Karpas-422 (cell line): ENCODE measurements at regions not wholly inside any gene's neighbourhood (a gene's known extent, or its start where the extent isn't known, plus 50 kb on each side); places are given as distances from the start of the nearest gene placed in this dataset.
A peak's percentile ranks its signal among the peaks of the same experiment; 100 is the strongest.

Experiments used
- DNase-seq: peaks from one replicate; pipeline ENCODE4 v3.0.0-alpha.2; 2015
- H2AFZ ChIP-seq: fragments of 200-600 bp; sonication (generic); 2 replicates; pipeline ENCODE4 v1.6.1; 2014; ENCODE audit warnings: antibody characterized with exemption, low read length, mixed read lengths
- H3K27ac ChIP-seq: fragments of 200-600 bp; sonication (generic); 2 replicates; pipeline ENCODE4 v1.5.1; 2014; ENCODE audit warnings: mild to moderate bottlenecking, low read length, moderate library complexity
- H3K27me3 ChIP-seq: fragments of 200-600 bp; sonication (generic); 2 replicates; pipeline ENCODE4 v1.6.1; 2014; ENCODE audit warnings: low read length, mixed read lengths
- H3K36me3 ChIP-seq: fragments of 200-600 bp; sonication (generic); 2 replicates; pipeline ENCODE4 v1.6.1; 2014; ENCODE audit warnings: low read length, mixed read lengths; ENCODE audit not compliant: insufficient read depth
- H3K4me1 ChIP-seq: fragments of 200-600 bp; sonication (generic); 2 replicates; pipeline ENCODE4 v1.6.1; 2014; ENCODE audit warnings: mild to moderate bottlenecking, low read length, mixed read lengths
- H3K4me2 ChIP-seq: fragments of 200-600 bp; sonication (generic); 2 replicates; pipeline ENCODE4 v1.6.1; 2014; ENCODE audit warnings: low read length, low read depth, mild to moderate bottlenecking; ENCODE audit not compliant: poor library complexity, severe bottlenecking
- H3K4me3 ChIP-seq: fragments of 200-600 bp; sonication (generic); 2 replicates; pipeline ENCODE4 v1.5.1; 2014; ENCODE audit warnings: mild to moderate bottlenecking, antibody characterized with exemption, low read length, mixed read lengths
- H3K79me2 ChIP-seq: fragments of 200-600 bp; sonication (generic); 2 replicates; pipeline ENCODE4 v1.6.1; 2014; ENCODE audit warnings: mild to moderate bottlenecking, low read length, mixed read lengths
- H3K9ac ChIP-seq: fragments of 200-600 bp; sonication (generic); 2 replicates; pipeline ENCODE4 v1.6.0; 2014; ENCODE audit warnings: low read length
- H3K9me2 ChIP-seq: fragments of 200-600 bp; sonication (generic), shearing (Covaris generic); replicated peaks from 2 replicates; pipeline ENCODE4 v1.6.0; 2014; ENCODE audit warnings: mild to moderate bottlenecking, low read length, moderate library complexity; ENCODE audit not compliant: insufficient read depth
- H3K9me3 ChIP-seq: fragments of 300-700, 200-600 bp; sonication (generic); 2 replicates; pipeline ENCODE4 v1.6.1; 2014; ENCODE audit warnings: low read length, mixed read lengths
- H4K20me1 ChIP-seq: fragments of 200-600 bp; sonication (generic); 2 replicates; pipeline ENCODE4 v1.6.1; 2014; ENCODE audit warnings: mild to moderate bottlenecking, antibody characterized with exemption, low read length, low read depth; ENCODE audit not compliant: insufficient read depth

GRCh38 chr6:159104163-159104925, 59.6 kb upstream of the TAGAP start:
- Histone ChIP-seq H3K9me2 (no peaks in the 10 kb centered on the region), H3K4me1 (peaks cover 59% of the 10 kb centered on the region), H3K27me3 (no peaks in the 10 kb centered on the region), H2AFZ (peak overlapping the region; percentile 77), H4K20me1 (no peaks in the 10 kb centered on the region), H3K9ac (peak overlapping the region; percentile 63), H3K4me3 (peak overlapping the region; percentile 32; the same call in 1 of the 2 replicates), H3K27ac (peak overlapping the region; percentile 98), H3K79me2 (no peaks in the 10 kb centered on the region), H3K4me2 (peak overlapping the region; percentile 68), H3K9me3 (no peaks in the 10 kb centered on the region), H3K36me3 (no peaks in the 10 kb centered on the region)
- DNase-seq = peak; percentile 93

DNA sequence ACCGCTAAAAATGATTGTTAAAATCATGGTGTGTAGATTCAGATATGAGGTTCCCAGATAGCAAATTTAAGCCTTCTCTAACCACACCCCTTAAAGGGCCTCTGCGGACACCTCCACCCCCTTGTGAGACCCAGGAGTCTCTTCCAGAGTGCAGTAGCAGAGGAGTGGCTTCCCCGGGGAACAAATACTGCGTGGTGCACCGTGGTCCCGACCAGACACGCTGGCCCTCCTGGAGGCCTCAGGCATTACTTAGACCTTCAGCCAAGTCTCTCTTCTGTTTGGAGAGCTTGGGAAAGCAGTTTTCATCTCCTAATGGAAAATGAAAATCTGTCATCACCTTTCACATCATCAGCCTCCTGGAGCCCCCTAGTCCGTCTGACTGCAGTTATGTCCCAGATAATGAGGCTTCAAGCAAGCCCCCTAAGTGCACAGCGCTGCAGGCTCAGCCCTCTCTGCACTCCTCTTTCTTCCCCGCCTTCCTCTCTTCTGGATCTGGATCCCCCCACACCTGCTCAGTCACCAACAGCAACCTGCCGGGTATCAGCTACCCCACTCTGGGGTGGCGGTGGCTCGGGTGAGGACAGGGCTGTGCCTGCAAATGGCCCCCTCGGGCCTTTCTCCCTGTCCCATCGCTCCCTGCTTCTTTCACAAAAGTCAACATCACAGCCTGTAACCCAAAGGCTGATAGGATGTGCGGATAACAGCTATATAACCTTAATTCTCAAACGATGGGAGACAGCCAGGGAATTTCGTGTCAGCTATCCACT, 58.8 kb upstream of the TAGAP start:
- Histone ChIP-seq H3K27me3 (no peaks in the 10 kb centered on the region), H3K9me3 (no peaks in the 10 kb centered on the region), H2AFZ (peak overlapping the region; percentile 77; the same call in 1 of the 2 replicates), H3K27ac (no peak overlapping the region), H3K4me2 (peak overlapping the region; percentile 68), H3K4me1 (peaks cover 66% of the 10 kb centered on the region), H4K20me1 (no peaks in the 10 kb centered on the region), H3K9me2 (no peaks in the 10 kb centered on the region), H3K79me2 (no peaks in the 10 kb centered on the region), H3K36me3 (no peaks in the 10 kb centered on the region), H3K9ac (peak overlapping the region; percentile 63; the same call in 1 of the 2 replicates), H3K4me3 (0 out of 2 replicates have a peak overlapping the region, but pooled peaks have one; percentile 12)
- DNase-seq = no peak

DNA sequence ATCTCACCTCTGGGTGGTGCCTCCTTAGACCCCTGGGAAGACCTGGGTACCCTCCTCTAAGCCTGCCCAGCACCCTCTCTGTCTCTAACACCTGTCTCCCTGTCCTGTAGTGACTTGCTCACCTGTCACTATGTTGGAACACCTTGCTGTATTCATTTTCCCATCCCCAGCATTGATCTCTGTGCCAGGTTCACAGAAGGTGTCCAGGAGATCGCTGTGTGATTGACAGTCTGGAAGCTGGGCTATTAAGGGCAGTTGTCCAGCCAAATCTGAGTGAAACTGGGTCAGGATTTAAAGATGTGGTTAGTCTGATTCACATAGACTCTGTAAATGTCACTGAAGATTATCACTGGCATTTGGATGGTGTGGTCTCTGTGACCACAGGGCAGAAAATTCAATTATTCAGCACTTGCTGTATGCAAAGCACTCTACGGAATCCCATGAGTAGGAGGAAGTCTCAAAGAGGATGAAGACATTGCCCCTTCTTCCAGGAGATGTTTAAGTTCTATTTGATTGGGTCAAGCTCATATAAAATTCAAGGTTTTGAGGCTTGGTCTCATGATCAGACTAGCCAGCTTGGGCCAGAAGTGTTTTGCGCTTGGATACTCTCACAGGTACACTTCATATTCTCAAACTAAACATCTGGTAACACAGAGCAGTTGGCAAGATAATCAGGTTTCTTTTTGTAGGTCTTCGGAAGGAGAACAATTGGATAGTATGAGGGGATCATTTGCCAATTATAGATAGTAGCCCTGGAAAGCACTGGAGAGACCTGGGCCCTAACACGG, 57.8 kb upstream of the TAGAP start:
- Histone ChIP-seq H3K27ac (no peak overlapping the region), H3K4me2 (no peak overlapping the region), H3K27me3 (no peaks in the 10 kb centered on the region), H2AFZ (no peak overlapping the region), H3K79me2 (no peaks in the 10 kb centered on the region), H3K4me1 (peaks cover 66% of the 10 kb centered on the region), H4K20me1 (no peaks in the 10 kb centered on the region), H3K9ac (no peak overlapping the region), H3K36me3 (no peaks in the 10 kb centered on the region), H3K9me2 (no peaks in the 10 kb centered on the region), H3K4me3 (no peak overlapping the region), H3K9me3 (no peaks in the 10 kb centered on the region)
- no peak for DNase-seq

GRCh38 chr6:159101656-159102055, 56.9 kb upstream of the TAGAP start:
- no peak overlapping the region for H3K27ac ChIP-seq
- no peak overlapping the region for H2AFZ ChIP-seq
- H3K9ac ChIP-seq = no peak overlapping the region
- peaks cover 62% of the 10 kb centered on the region for H3K4me1 ChIP-seq
- no peak overlapping the region for H3K4me2 ChIP-seq
- H3K9me2 ChIP-seq = no peaks in the 10 kb centered on the region
- no peaks in the 10 kb centered on the region for H4K20me1 ChIP-seq
- H3K27me3 ChIP-seq = no peaks in the 10 kb centered on the region
- DNase-seq = no peak
- H3K79me2 ChIP-seq = no peaks in the 10 kb centered on the region
- H3K36me3 ChIP-seq = no peaks in the 10 kb centered on the region
- no peak overlapping the region for H3K4me3 ChIP-seq
- no peaks in the 10 kb centered on the region for H3K9me3 ChIP-seq

DNA sequence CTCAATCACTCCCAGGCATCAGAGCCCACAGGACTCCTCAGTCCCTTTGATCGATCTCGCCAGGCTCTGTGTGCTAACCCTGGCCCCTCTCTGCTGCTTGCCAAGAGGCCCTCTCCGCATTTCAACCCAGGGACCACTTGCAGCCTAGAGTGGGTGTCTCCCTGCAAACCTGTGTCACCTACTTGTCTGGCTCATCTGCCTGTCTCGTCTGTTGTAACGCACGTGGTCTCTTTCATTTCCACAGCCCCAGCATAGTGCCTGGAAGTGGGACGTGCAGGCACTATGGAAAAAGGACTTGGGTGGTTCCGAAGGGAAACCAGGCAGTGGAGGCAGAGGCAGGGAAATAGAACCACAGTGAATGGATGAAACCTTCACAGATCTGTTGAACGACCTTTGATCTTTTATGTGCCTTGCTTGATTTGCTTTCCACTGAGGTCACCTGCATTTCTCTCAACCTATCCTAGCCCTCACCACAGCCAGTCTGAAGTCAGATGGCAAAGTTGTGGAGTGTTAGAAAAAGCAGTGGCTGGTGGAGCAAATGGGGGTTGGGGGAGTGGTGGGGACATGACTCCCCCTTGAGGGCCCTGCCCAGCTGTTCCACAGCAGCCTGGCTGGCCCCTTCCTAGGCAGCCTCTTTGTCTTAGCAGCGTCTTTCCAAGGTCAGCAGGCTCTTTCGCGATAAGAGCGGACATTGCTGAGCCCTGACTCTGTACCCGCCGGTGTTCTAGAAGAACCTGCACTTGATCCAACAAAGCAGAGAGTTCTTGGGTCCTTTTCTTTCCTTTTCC, 55.8 kb upstream of the TAGAP start:
- Histone ChIP-seq H3K9me2 (no peaks in the 10 kb centered on the region), H3K79me2 (no peaks in the 10 kb centered on the region), H2AFZ (no peak overlapping the region), H3K36me3 (no peaks in the 10 kb centered on the region), H3K9ac (no peak overlapping the region), H3K4me1 (peaks cover 55% of the 10 kb centered on the region), H3K9me3 (no peaks in the 10 kb centered on the region), H3K27me3 (no peaks in the 10 kb centered on the region), H3K4me2 (no peak overlapping the region), H4K20me1 (no peaks in the 10 kb centered on the region), H3K27ac (no peak overlapping the region), H3K4me3 (no peak overlapping the region)
- no peak for DNase-seq

- Histone ChIP-seq H3K9me2 (no peaks in the 10 kb centered on the region), H3K36me3 (no peaks in the 10 kb centered on the region), H2AFZ (no peak overlapping the region), H3K27me3 (no peaks in the 10 kb centered on the region), H3K27ac (no peak overlapping the region), H3K4me2 (no peak overlapping the region), H4K20me1 (no peaks in the 10 kb centered on the region), H3K9me3 (no peaks in the 10 kb centered on the region), H3K9ac (no peak overlapping the region), H3K79me2 (no peaks in the 10 kb centered on the region), H3K4me1 (peaks cover 55% of the 10 kb centered on the region), H3K4me3 (no peak overlapping the region)
- no peak for DNase-seq
These were observed 55.2 kb upstream of the TAGAP start for GRCh38 chr6:159099961-159100360.

- H3K4me1 ChIP-seq = peaks cover 55% of the 10 kb centered on the region
- H3K9me2 ChIP-seq = no peaks in the 10 kb centered on the region
- H4K20me1 ChIP-seq = no peaks in the 10 kb centered on the region
- DNase-seq = no peak
- H3K27me3 ChIP-seq = no peaks in the 10 kb centered on the region
- peak overlapping the region; percentile 91; the same call in 1 of the 2 replicates for H2AFZ ChIP-seq
- no peaks in the 10 kb centered on the region for H3K79me2 ChIP-seq
- H3K9me3 ChIP-seq = no peaks in the 10 kb centered on the region
- peak overlapping the region; percentile 69 for H3K4me2 ChIP-seq
- H3K4me3 ChIP-seq = no peak overlapping the region
- H3K27ac ChIP-seq = peak overlapping the region; percentile 84; the same call in 1 of the 2 replicates
- peak overlapping the region; percentile 25 for H3K9ac ChIP-seq
- H3K36me3 ChIP-seq = no peaks in the 10 kb centered on the region
These were observed 54.5 kb upstream of the TAGAP start for GRCh38 chr6:159099276-159099675.
